ENCODE measurements at regions not wholly inside any gene's neighbourhood (a gene's known extent, or its start where the extent isn't known, plus 50 kb on each side); places are given as distances from the start of the nearest gene placed in this dataset.

- H4K20me1 ChIP-seq (replicated peaks; ENCODE audit: control insufficient read depth, extremely low read depth, insufficient read depth, low read length): no peaks in the 10 kb centered on the region
- no peak overlapping the region for H3K4me2 ChIP-seq (ENCODE audit: insufficient read depth, low read length)
- POLR2A ChIA-PET: no interaction called here
- H3K79me2 ChIP-seq (ENCODE audit: control insufficient read depth, insufficient read depth, low read length): no peaks in the 10 kb centered on the region
- H3K9ac ChIP-seq (replicated peaks; ENCODE audit: extremely low read depth, insufficient read depth, low read length): no peak overlapping the region
- H3K36me3 ChIP-seq (ENCODE audit: control insufficient read depth in 2 of 2, extremely low read depth in 1 of 2, insufficient read depth in 2 of 2, low read length in 2 of 2): no peaks in the 10 kb centered on the region
- no peak for FAIRE-seq
- H3K9me1 ChIP-seq (replicated peaks; ENCODE audit: control insufficient read depth, extremely low read depth, insufficient read depth, low read length): no peaks in the 10 kb centered on the region
- no peak for TF ChIP-seq POLR2AphosphoS5 (IDR thresholded peaks at IDR 0.05; ENCODE audit: insufficient read depth, low read depth, low read length)
- H3K27me3 ChIP-seq (ENCODE audit: control insufficient read depth in 2 of 2, insufficient read depth in 2 of 2, low read length in 2 of 2): no peaks in the 10 kb centered on the region
- no peak overlapping the region for H3K4me3 ChIP-seq (replicated peaks in 1 of 3; ENCODE audit: insufficient read depth in 1 of 3, low read depth in 1 of 3, low read length in 3 of 3)
- no peak for DNase-seq (ENCODE audit: low read depth, low spot score)
- BruUV-seq (replicated peaks): no TSS peak
- intact Hi-C loops (cut with micrococcal nuclease): no loop called here
- no peaks in the 10 kb centered on the region for H3K9me3 ChIP-seq (replicated peaks; ENCODE audit: control insufficient read depth, insufficient read depth, low read length)
- CTCF ChIA-PET: no interaction called here
- H3K4me1 ChIP-seq (ENCODE audit: control insufficient read depth, extremely low read depth, insufficient read depth, low read length): no peaks in the 10 kb centered on the region
- H2AFZ ChIP-seq (ENCODE audit: low read depth, low read length): no peak overlapping the region
- no peak overlapping the region for H3K27ac ChIP-seq (ENCODE audit: insufficient read depth, low read depth, low read length)
- dilution Hi-C loops (cut with MboI; ENCODE audit: extremely low pct_ligation_motif_present, low sequenced_read_pairs): no loop called here
Measured at GRCh38 chr20:40424695-40425094, 264.3 kb downstream of the MAFB start.

GRCh38 chr20:40422656-40423055, 266.4 kb downstream of the MAFB start:
- Histone ChIP-seq H3K9me3 (replicated peaks; ENCODE audit: control insufficient read depth, insufficient read depth, low read length) (no peaks in the 10 kb centered on the region), H3K4me3 (replicated peaks in 1 of 3; ENCODE audit: insufficient read depth in 1 of 3, low read depth in 1 of 3, low read length in 3 of 3) (no peak overlapping the region), H3K9me1 (replicated peaks; ENCODE audit: control insufficient read depth, extremely low read depth, insufficient read depth, low read length) (no peaks in the 10 kb centered on the region), H3K9ac (replicated peaks; ENCODE audit: extremely low read depth, insufficient read depth, low read length) (no peak overlapping the region), H3K27me3 (ENCODE audit: control insufficient read depth in 2 of 2, insufficient read depth in 2 of 2, low read length in 2 of 2) (no peaks in the 10 kb centered on the region), H3K27ac (ENCODE audit: insufficient read depth, low read depth, low read length) (no peak overlapping the region), H3K4me2 (ENCODE audit: insufficient read depth, low read length) (no peak overlapping the region), H3K4me1 (ENCODE audit: control insufficient read depth, extremely low read depth, insufficient read depth, low read length) (no peaks in the 10 kb centered on the region), H3K79me2 (ENCODE audit: control insufficient read depth, insufficient read depth, low read length) (no peaks in the 10 kb centered on the region), H2AFZ (ENCODE audit: low read depth, low read length) (no peak overlapping the region), H4K20me1 (replicated peaks; ENCODE audit: control insufficient read depth, extremely low read depth, insufficient read depth, low read length) (no peaks in the 10 kb centered on the region), H3K36me3 (ENCODE audit: control insufficient read depth in 2 of 2, extremely low read depth in 1 of 2, insufficient read depth in 2 of 2, low read length in 2 of 2) (no peaks in the 10 kb centered on the region)
- no TSS peak for BruUV-seq (replicated peaks)
- intact Hi-C loops (cut with micrococcal nuclease): no loop called here
- ChIA-PET POLR2A (no interaction called here), CTCF (no interaction called here)
- FAIRE-seq: no peak
- no peak for DNase-seq (ENCODE audit: low read depth, low spot score)
- TF ChIP-seq JUN (IDR thresholded peaks at IDR 0.05; ENCODE audit: borderline replicate concordance, insufficient read depth, insufficient read length, low read depth) (no peak), POLR2A (IDR thresholded peaks at IDR 0.05; ENCODE audit: low read depth, low read length) (no peak), FOS (IDR thresholded peaks at IDR 0.05; ENCODE audit: borderline replicate concordance, insufficient read depth, low read length) (no peak), POLR2AphosphoS5 (IDR thresholded peaks at IDR 0.05; ENCODE audit: insufficient read depth, low read depth, low read length) (no peak), MYC (IDR thresholded peaks at IDR 0.05; ENCODE audit: low read depth, low read length) (no peak), EZH2 (IDR thresholded peaks at IDR 0.05; ENCODE audit: borderline replicate concordance, low read depth, low read length, severe bottlenecking) (no peak), GATA2 (IDR thresholded peaks at IDR 0.05; ENCODE audit: insufficient read depth, insufficient read length, low read depth, low read length) (no peak), CTCF (IDR thresholded peaks at IDR 0.05; ENCODE audit: extremely low read depth in 1 of 2, insufficient read depth in 1 of 2, low read depth in 1 of 2, low read length in 2 of 2) (no peak)
- TF ChIP-seq, protein P1, sequence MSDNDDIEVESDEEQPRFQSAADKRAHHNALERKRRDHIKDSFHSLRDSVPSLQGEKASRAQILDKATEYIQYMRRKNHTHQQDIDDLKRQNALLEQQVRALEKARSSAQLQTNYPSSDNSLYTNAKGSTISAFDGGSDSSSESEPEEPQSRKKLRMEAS (IDR thresholded peaks at IDR 0.05; ENCODE audit: insufficient read depth, insufficient read length): no peak
- dilution Hi-C loops (cut with MboI; ENCODE audit: extremely low pct_ligation_motif_present, low sequenced_read_pairs): no loop called here
